Stimulated activated naive B cell treated with anti-CD40 and anti-IgM and Interleukin-4, amounts not matched to agents 10 μg/mL and 1 μg/mL and 100 μg/mL, for 72 hours (primary cell): ENCODE measurements at regions not wholly inside any gene's neighbourhood (a gene's known extent, or its start where the extent isn't known, plus 50 kb on each side); places are given as distances from the start of the nearest gene placed in this dataset.

Source experiments
- ATAC-seq, 2 donors: fragments of 150-1000 bp; cut with Tn5 transposase; replicated peaks; 2 replicates each; pipeline ENCODE4 v1.10.0; 2021; ENCODE audit warnings: moderate library complexity in 1 of 2
- DNase-seq: peaks from one replicate; pipeline ENCODE4 v3.0.0; 2021
- H3K27ac Mint-ChIP-seq: one replicate; pipeline ENCODE4 v1.8.0; 2022; ENCODE audit warnings: mild to moderate bottlenecking, mixed read lengths
- H3K27me3 Mint-ChIP-seq, 2 donors: one replicate each; pipeline ENCODE4 v1.8.0; 2022; ENCODE audit warnings: mixed read lengths in 2 of 2
- H3K36me3 Mint-ChIP-seq, 2 donors: one replicate each; pipeline ENCODE4 v1.8.0; 2022; ENCODE audit warnings: mixed read lengths in 2 of 2, mild to moderate bottlenecking in 1 of 2
- H3K4me1 Mint-ChIP-seq, 2 donors: one replicate each; pipeline ENCODE4 v1.8.0; 2022; ENCODE audit warnings: mixed read lengths in 2 of 2, mild to moderate bottlenecking in 1 of 2
- H3K4me3 Mint-ChIP-seq, 2 donors: one replicate each; pipeline ENCODE4 v1.8.0; 2022; ENCODE audit warnings: mild to moderate bottlenecking in 2 of 2, mixed read lengths in 2 of 2, moderate library complexity in 1 of 2
- H3K9me3 Mint-ChIP-seq, 2 donors: one replicate each; pipeline ENCODE4 v1.8.0; 2022; ENCODE audit warnings: mixed read lengths in 2 of 2, mild to moderate bottlenecking in 1 of 2

DNA sequence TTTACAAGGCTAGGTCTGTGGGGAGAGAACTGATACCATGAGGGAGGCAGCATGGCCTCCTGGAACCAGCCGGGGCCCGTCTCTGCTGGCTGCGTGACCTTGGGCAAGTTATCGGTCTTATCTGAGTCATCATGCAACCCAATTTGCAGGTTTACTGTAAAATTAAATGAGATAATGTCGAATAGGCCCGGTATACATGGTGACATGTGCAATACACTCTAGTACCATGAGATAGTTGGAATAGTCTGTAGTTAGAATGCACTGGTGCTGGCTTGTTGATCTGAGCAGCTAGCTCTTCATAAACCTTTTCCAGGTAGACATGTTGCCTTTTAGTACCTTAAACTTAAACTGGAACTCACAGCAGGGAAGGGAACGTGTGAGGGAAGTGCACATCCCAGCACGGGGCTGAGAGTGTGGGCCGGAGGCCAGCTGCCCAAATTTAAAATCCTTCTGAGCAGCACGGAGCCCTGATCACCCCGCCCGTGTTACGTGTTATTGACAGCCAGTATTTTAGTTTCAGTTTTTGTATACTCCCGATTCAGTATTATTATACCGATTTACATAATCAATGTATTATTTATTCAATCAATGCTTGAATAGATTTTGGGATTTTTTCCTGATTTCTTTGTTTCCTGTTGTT lies 72.4 kb upstream of the HS6ST1 start:
- ATAC-seq (no peak), DNase-seq (no peak)
- Mint-ChIP-seq H3K27ac (no peak overlapping the region), H3K4me3 (no peak overlapping the region), H3K27me3 (no peaks in the 10 kb centered on the region), H3K36me3 (no peaks in the 10 kb centered on the region), H3K9me3 (no peaks in the 10 kb centered on the region), H3K4me1 (no peaks in the 10 kb centered on the region)

DNA sequence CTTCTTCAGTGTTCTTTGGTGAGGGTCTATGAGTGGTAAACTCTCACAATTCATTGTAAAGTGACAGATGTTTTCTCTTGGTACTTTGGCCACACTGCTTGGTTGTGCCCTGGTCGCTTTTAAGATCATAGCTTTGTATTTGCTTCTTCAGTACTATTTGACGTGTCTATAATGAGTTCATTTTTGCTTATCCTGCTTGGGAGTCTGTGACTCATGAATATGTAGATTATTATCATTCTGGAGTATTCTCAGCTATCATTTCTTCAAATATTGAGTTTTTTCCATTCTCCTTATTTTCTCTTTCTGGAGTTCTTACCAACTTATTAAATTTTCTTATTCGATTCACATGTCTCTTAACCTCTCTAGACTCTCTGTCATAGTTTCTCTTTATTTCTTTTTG lies 73.0 kb upstream of the HS6ST1 start:
- H3K4me3 Mint-ChIP-seq, result no peak overlapping the region
- ATAC-seq, result no peak
- no peaks in the 10 kb centered on the region for H3K4me1 Mint-ChIP-seq

DNA sequence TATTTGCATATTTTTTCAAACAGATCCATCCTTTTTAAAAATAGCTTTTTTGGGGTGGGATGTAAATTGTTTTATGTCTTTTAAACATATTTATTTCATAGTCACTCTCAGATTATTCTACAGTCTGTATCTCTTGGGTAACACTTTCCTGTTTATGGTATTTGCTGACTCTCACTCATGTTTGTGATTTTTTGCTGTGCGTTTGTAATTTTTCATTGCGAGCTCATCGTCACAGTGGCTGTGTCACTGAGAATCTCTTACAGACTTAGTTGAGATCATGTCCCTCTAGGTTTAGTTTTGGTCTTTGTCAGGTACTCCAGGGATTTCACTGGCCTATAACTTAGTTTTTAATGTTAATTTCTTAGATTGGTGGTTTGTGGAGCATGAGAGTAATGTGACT lies 73.5 kb upstream of the HS6ST1 start:
- H3K4me1 Mint-ChIP-seq, result no peaks in the 10 kb centered on the region
- no peaks in the 10 kb centered on the region for H3K27me3 Mint-ChIP-seq
- no peaks in the 10 kb centered on the region for H3K9me3 Mint-ChIP-seq
- H3K36me3 Mint-ChIP-seq, result no peaks in the 10 kb centered on the region
- no peak overlapping the region for H3K4me3 Mint-ChIP-seq
- H3K27ac Mint-ChIP-seq, result no peak overlapping the region
- ATAC-seq (no peak), DNase-seq (no peak)

More for the DNA sequence above, 73.0 kb upstream of the HS6ST1 start:
- Mint-ChIP-seq H3K27ac (no peak overlapping the region), H3K27me3 (no peaks in the 10 kb centered on the region), H3K36me3 (no peaks in the 10 kb centered on the region), H3K9me3 (no peaks in the 10 kb centered on the region)
- no peak for DNase-seq

DNA sequence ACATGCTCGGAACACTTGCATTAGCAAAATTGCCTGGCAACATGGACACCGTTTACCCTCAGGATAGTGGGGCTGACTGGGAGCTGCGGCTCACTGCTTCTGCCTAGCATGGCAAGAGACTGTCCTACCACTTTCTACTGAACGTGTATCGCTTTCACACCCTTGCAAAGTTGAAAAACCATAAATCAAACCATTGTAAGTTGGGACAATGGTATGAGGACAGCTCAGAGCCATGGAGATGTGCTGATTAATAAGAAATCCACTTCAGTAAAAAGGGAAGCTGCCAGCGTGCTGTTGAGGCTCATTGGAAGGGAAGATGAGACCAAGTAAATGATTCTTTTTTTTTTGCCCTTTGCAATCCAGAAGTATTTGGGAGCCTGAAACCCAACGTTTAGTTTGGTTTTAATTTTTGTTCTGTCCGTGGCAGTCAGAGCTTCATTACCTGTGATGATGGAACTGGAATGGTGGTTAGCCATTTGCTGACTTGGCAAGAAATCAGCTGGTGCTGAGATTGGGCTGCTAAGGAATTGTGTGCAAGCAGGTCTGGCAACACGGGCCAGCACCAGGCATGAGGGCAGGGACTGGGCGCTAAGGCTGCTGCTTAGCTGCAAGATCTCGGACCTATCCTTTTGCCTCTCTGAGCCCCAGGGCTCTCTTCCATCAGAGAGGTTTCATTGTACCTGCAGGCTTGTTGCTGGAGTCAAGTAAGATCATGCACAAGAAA lies 75.5 kb upstream of the HS6ST1 start:
- Mint-ChIP-seq H3K27ac (no peak overlapping the region), H3K4me3 (no peak overlapping the region), H3K36me3 (no peaks in the 10 kb centered on the region), H3K27me3 (no peaks in the 10 kb centered on the region), H3K9me3 (no peaks in the 10 kb centered on the region), H3K4me1 (peaks cover 0 to 2% of the 10 kb centered on the region in 2 donors)
- ATAC-seq (no peak), DNase-seq (no peak)

DNA sequence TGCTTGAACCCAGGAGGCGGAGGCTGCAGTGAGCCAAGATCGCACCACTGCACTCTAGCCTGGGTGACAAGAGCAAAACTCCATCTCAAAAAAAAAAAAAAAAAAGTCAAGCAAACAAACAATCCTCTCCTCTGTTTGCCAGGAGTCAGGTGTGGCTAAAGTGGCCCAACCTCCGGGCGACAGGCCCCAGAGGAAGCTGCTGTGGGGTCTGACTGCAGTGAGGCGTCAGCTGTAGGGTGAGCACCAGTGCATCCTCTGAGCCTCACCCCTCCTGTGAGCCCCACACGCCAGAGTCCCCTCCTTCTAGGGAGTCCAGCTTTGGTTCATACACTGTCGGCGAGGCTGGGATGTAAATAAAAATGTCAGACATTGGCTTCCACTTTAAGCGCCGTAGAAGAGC lies 76.5 kb upstream of the HS6ST1 start:
- Mint-ChIP-seq H3K4me3 (no peak overlapping the region), H3K9me3 (no peaks in the 10 kb centered on the region), H3K36me3 (no peaks in the 10 kb centered on the region), H3K27me3 (no peaks in the 10 kb centered on the region), H3K4me1 (peaks cover 0 to 2% of the 10 kb centered on the region in 2 donors), H3K27ac (no peak overlapping the region)
- DNase-seq (no peak), ATAC-seq (no peak)

DNA sequence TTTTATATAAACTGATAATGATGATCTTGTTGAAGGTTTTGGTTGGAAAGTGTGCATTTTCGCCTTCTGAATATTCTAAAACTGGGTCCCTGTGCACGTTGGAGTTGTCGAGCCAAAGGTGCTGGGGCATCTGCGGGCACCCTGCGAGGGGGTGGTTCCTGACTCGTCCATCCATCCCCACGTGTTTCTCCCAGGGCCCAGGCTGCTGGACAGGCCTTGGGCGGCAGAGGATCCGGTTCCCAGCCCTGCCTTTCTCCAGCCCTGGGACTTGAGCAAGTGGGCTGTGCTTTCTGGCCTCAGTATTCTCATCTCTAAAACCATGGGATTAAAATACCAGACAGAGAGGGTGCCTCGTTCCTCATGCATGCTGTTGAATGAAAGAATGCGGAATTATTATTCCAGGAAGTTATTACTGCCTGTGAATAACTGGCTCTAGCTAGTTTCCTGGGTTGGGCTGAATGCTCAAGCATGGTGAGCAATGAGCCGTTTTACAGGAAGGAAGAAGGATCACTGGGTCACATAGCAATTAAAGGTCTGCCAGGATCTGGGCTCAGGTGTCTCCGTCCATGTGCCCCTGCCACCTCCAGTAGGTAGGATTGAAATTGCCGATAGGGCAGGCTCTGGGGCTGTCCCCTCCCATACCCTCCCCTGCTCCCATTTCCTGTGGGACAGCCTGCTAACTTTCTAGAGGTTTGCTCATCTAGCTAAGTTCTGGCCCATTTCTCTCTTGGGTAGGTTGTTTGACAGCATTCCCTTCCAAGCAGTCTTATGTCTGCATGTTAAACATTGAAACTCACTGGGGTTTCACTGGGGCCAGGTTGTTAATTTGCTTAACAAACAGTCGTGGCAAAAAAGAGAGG lies 77.2 kb upstream of the HS6ST1 start:
- no peak for ATAC-seq
- Mint-ChIP-seq H3K4me3 (no peak overlapping the region), H3K4me1 (peaks cover 0 to 2% of the 10 kb centered on the region in 2 donors), H3K27me3 (no peaks in the 10 kb centered on the region), H3K9me3 (no peaks in the 10 kb centered on the region), H3K27ac (no peak overlapping the region), H3K36me3 (no peaks in the 10 kb centered on the region)
- DNase-seq, result no peak

DNA sequence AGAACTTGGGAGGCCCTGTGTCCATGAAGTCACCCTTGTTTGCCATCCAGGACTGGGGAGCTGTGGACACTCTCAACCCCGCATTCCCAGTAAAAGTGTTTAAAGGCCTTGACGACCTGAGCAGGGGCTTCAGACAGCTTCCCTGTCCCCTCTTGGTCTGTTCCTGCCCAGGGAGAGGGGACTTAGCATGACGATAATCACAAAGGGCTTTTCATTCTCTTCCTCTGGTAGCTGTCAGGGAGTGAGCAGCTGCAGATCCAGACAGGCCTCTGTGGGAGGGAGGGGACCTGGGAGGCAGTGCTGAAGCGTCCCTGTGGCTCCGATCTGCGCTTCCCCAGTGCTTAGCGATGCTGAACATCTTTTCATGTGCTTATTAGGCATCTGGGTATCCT lies 77.8 kb upstream of the HS6ST1 start:
- no peak for ATAC-seq

DNA sequence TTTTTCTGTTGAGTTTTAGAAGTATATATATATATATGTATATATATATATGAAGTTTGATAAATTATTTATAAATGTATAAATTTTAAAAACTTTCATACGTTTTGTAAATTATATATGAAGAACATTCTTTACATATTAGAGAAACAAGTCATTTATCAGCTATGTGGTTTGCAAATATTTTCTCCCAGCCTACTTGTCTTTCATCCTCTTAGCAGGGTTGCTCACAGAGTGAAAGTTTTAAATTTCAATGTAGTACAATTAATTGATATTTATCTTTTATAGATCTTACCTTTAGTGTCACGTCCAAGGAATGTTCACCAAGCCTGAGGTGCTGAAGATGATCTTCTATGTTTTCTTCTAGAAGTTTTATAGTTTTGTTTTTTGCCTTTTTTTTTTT lies 78.3 kb upstream of the HS6ST1 start:
- H3K36me3 Mint-ChIP-seq, result no peaks in the 10 kb centered on the region
- no peak for DNase-seq
- H3K4me3 Mint-ChIP-seq, result no peak overlapping the region
- H3K27ac Mint-ChIP-seq, result no peak overlapping the region
- peaks cover 0 to 2% of the 10 kb centered on the region in 2 donors for H3K4me1 Mint-ChIP-seq
- no peaks in the 10 kb centered on the region for H3K9me3 Mint-ChIP-seq
- H3K27me3 Mint-ChIP-seq, result no peaks in the 10 kb centered on the region
- no peak for ATAC-seq

More for the DNA sequence above, 77.8 kb upstream of the HS6ST1 start:
- no peaks in the 10 kb centered on the region for H3K9me3 Mint-ChIP-seq
- no peak overlapping the region for H3K4me3 Mint-ChIP-seq
- H3K4me1 Mint-ChIP-seq, result peaks cover 0 to 2% of the 10 kb centered on the region in 2 donors
- H3K36me3 Mint-ChIP-seq, result no peaks in the 10 kb centered on the region
- H3K27ac Mint-ChIP-seq, result no peak overlapping the region
- no peaks in the 10 kb centered on the region for H3K27me3 Mint-ChIP-seq
- no peak for DNase-seq

DNA sequence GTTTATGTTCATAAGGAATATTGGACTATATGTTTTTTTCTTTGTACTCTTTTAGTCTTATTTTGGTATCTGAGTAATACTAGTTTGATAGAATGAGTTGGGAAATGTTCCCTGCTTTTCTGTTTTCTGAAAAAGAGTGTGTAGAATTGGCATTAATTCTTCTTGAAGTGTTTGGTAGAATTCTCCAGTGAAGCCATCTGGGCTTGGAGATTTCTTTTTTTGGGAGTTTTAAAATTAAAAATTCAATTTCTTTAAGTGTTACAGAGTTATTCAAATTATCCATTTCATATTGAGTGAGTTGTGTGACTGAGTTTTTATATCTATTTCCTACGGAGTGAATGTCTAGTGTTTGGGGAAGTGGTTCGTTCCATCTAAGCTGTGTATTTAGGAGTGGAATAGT lies 80.6 kb upstream of the HS6ST1 start:
- Mint-ChIP-seq H3K27ac (no peak overlapping the region), H3K9me3 (no peaks in the 10 kb centered on the region), H3K4me1 (peaks cover 0 to 2% of the 10 kb centered on the region in 2 donors), H3K36me3 (no peaks in the 10 kb centered on the region), H3K4me3 (no peak overlapping the region), H3K27me3 (no peaks in the 10 kb centered on the region)
- ATAC-seq (no peak), DNase-seq (no peak)

DNA sequence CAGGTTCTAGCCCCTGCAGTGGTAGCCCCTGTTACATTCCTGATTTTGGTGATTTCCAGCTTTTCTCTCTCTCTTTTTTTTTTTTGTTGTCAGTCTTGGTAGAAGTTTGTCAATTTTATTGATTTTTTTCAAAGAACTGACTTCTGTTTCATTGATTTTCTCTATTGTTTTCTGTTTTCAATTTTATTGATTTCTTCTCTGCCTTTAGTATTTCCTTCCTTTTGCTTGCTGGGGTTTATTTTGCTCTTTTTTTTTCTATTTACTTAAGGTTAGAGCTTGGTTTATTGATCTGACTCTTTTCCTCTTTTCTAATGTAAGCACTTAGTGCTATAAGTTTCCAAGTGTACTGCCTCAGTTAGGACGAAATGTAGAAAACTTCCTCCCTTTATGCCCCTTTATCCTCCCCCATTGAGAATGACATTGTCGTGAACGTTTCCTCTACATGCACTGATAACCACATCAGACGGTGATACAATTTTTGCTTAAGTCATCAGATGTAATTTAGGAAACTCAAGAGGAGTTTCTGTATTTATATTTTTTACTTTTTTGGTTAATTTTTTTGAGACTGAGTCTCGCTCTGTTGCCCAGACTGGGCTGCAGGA lies 81.1 kb upstream of the HS6ST1 start:
- ATAC-seq, result no peak
- Mint-ChIP-seq H3K27me3 (no peaks in the 10 kb centered on the region), H3K4me1 (peaks cover 0 to 2% of the 10 kb centered on the region in 2 donors), H3K27ac (no peak overlapping the region), H3K9me3 (no peaks in the 10 kb centered on the region), H3K4me3 (no peak overlapping the region), H3K36me3 (no peaks in the 10 kb centered on the region)
- no peak for DNase-seq

DNA sequence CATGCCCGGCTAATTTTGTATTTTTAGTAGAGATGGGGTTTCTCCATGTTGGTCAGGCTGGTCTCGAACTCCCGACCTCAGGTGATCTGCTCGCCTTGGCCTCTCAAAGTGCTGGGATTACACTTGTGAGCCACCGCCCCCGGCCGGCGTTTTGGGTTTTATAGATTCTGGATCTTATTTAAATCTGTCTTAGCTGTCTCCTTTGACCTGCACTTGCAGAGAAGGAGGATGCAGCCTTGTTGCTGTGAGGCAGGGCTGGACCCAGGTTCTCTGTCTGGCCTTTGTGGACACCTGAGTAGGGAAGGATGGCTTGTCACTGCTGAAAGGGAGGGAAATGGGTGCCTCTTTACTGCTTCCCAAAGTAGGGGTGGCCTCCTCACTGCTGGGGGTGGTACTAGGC lies 83.0 kb upstream of the HS6ST1 start:
- no peak overlapping the region for H3K4me3 Mint-ChIP-seq
- ATAC-seq, result no peak
- DNase-seq, result no peak
- H3K27me3 Mint-ChIP-seq, result no peaks in the 10 kb centered on the region
- H3K9me3 Mint-ChIP-seq, result no peaks in the 10 kb centered on the region
- no peak overlapping the region for H3K27ac Mint-ChIP-seq
- H3K36me3 Mint-ChIP-seq, result no peaks in the 10 kb centered on the region
- peaks cover 0 to 2% of the 10 kb centered on the region in 2 donors for H3K4me1 Mint-ChIP-seq

DNA sequence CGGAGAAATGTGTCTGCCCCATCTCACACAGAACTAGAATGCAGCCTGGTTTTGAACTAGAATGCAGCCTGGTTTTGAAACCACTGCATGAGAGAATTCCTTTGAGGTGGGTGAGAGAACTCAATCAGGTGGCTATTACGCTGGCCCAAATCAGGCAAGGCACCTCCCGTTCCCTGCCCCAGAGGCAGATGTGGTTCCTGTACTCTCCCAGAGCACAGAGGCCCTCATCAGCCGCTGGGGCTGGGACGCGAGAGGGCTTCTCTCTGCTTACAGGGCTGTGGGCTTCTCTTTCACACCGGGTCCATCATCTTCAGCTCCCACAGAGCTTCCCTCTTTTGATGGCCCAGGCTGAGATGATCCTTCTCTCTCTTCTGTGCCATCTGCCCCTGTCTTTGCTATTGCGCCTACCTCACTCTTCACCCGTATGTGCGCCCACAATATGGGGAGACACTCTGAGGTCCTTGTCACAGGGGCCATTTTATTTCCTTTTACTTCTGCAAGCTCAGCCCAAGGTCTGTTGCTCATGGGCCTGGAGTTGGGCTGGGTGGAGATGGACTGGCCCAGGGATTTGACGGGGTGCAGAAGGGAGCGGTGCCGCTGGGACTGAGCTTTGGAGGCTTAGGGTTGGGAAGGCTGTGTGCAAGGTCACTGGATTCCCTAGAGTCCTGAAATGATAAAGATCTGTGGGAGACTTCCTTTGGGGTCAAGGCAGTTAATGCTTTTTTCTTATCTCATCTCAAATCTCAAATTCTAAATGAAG lies 84.4 kb upstream of the HS6ST1 start:
- ATAC-seq (no peak), DNase-seq (no peak)
- H3K36me3 Mint-ChIP-seq, result no peaks in the 10 kb centered on the region
- H3K4me1 Mint-ChIP-seq, result peaks cover 0 to 2% of the 10 kb centered on the region in 2 donors
- no peak overlapping the region for H3K4me3 Mint-ChIP-seq
- no peak overlapping the region for H3K27ac Mint-ChIP-seq
- H3K27me3 Mint-ChIP-seq, result no peaks in the 10 kb centered on the region
- no peaks in the 10 kb centered on the region for H3K9me3 Mint-ChIP-seq

DNA sequence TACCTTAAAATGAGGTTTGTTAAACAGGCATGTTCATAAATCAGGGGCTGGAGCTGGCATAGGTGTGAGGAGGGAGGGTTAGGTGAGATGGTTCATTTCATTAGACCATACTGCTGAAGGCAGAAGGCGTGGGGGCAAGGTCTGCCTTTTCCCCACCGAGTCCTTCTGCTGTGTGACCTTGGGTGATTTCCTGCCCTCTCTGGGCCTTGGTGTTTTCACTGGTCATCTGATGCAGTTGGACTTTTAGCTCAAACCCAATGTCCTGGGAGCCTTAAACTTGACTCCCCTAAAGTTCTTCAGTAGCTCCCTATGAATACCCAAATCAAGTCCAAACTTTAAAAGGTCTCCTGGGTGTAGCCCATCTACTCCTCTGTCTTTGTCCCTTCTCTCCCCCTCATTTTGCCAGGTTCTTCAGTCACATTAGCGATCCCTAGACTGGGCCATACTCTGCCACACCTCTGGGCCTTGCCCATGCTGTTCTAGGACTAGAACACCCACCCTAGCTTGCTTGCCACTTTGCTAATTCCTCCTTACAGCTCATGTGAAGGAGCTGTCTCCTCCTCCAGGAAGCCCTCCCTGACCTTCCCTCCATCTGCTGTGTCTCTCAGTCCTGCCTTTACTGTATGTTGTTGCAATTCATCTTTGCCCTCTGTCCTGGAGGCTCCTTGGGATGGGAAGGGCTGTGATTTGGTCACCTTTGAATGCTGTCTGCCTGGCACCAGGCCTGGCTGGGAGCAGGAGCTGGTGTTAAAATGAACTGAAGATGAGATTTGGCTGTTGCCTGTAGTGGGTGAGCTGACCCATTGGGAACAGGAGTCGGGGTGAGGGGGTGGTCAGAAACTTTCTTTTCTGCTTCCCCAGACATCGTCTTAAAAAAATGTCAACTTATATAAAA lies 85.4 kb upstream of the HS6ST1 start:
- H3K36me3 Mint-ChIP-seq, result no peaks in the 10 kb centered on the region
- no peaks in the 10 kb centered on the region for H3K9me3 Mint-ChIP-seq
- no peak for ATAC-seq
- DNase-seq, result no peak
- no peak overlapping the region for H3K27ac Mint-ChIP-seq
- H3K27me3 Mint-ChIP-seq, result no peaks in the 10 kb centered on the region
- H3K4me1 Mint-ChIP-seq, result no peaks in the 10 kb centered on the region
- H3K4me3 Mint-ChIP-seq, result no peak overlapping the region
